Nephron (organoid): ENCODE measurements at regions not wholly inside any gene's neighbourhood (a gene's known extent, or its start where the extent isn't known, plus 50 kb on each side); places are given as distances from the start of the nearest gene placed in this dataset.

Experiments used
- H3K27ac Mint-ChIP-seq, 3 experiments: 2 replicates each; pipeline ENCODE4 v1.8.0; 2020; ENCODE audit warnings: mixed read lengths in 3 of 3, mild to moderate bottlenecking in 2 of 3, moderate library complexity in 1 of 3
- H3K27me3 Mint-ChIP-seq: 2 replicates; pipeline ENCODE4 v1.8.0; 2021; ENCODE audit warnings: low read depth, mild to moderate bottlenecking, moderate library complexity, mixed read lengths
- H3K36me3 Mint-ChIP-seq: 2 replicates; pipeline ENCODE4 v1.8.0; 2020; ENCODE audit warnings: low read depth, mixed read lengths
- H3K4me1 Mint-ChIP-seq: 2 replicates; pipeline ENCODE4 v1.8.0; 2020; ENCODE audit warnings: mixed read lengths
- H3K4me3 Mint-ChIP-seq, 3 experiments: 2 replicates each; pipeline ENCODE4 v1.8.0; 2020; ENCODE audit warnings: mild to moderate bottlenecking in 3 of 3, mixed read lengths in 3 of 3, moderate library complexity in 2 of 3
- H3K9me3 Mint-ChIP-seq: 2 replicates; pipeline ENCODE4 v1.8.0; 2020; ENCODE audit warnings: mixed read lengths
- TF ChIP-seq, protein P1 (sequence below), 3 experiments: fragments of 200-600 bp; sonication (generic); IDR thresholded peaks; one replicate each; pipeline ENCODE4 v1.5.0; 2021; ENCODE audit warnings: antibody characterized with exemption in 3 of 3; ENCODE audit not compliant: unreplicated experiment in 3 of 3

GRCh38 chr1:17941431-17942189 lies 166.0 kb upstream of the IGSF21 start:
- Mint-ChIP-seq H3K4me1 (no peaks in the 10 kb centered on the region), H3K9me3 (no peaks in the 10 kb centered on the region), H3K27me3 (peaks cover 29% of the 10 kb centered on the region), H3K36me3 (no peaks in the 10 kb centered on the region), H3K4me3 (no peak overlapping the region), H3K27ac (no peak overlapping the region)
- TF ChIP-seq, protein P1, sequence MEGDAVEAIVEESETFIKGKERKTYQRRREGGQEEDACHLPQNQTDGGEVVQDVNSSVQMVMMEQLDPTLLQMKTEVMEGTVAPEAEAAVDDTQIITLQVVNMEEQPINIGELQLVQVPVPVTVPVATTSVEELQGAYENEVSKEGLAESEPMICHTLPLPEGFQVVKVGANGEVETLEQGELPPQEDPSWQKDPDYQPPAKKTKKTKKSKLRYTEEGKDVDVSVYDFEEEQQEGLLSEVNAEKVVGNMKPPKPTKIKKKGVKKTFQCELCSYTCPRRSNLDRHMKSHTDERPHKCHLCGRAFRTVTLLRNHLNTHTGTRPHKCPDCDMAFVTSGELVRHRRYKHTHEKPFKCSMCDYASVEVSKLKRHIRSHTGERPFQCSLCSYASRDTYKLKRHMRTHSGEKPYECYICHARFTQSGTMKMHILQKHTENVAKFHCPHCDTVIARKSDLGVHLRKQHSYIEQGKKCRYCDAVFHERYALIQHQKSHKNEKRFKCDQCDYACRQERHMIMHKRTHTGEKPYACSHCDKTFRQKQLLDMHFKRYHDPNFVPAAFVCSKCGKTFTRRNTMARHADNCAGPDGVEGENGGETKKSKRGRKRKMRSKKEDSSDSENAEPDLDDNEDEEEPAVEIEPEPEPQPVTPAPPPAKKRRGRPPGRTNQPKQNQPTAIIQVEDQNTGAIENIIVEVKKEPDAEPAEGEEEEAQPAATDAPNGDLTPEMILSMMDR (IDR thresholded peaks at IDR 0.05; ENCODE audit: unreplicated experiment in 3 of 3), result no peak

DNA sequence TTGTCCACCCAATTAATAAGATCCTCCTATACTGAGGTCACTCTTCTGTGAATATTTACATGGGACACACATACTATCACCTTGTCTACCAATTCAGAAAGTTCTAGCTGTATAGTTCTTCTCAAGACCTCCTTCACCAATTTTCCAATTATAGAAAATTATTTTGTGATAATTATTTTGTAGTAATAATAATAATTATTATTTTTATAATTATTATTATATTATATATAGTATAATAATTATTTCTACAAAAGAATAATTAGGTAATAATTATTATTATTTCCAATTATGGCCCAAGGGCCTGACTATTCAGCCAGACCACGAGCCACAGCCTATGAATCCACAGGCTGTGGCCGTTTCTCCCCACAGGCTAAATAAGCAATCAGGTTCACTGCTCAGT lies 164.1 kb upstream of the IGSF21 start:
- H3K27me3 Mint-ChIP-seq, result peaks cover 30% of the 10 kb centered on the region
- no peaks in the 10 kb centered on the region for H3K9me3 Mint-ChIP-seq
- H3K27ac Mint-ChIP-seq, result no peak overlapping the region
- no peak overlapping the region for H3K4me3 Mint-ChIP-seq
- H3K36me3 Mint-ChIP-seq, result no peaks in the 10 kb centered on the region
- no peaks in the 10 kb centered on the region for H3K4me1 Mint-ChIP-seq
- TF ChIP-seq, protein P1 (IDR thresholded peaks at IDR 0.05; ENCODE audit: unreplicated experiment in 3 of 3), result no peak

- Mint-ChIP-seq H3K36me3 (no peaks in the 10 kb centered on the region), H3K4me3 (no peak overlapping the region), H3K9me3 (no peaks in the 10 kb centered on the region), H3K27ac (no peak overlapping the region), H3K4me1 (no peaks in the 10 kb centered on the region), H3K27me3 (peaks cover 31% of the 10 kb centered on the region)
- TF ChIP-seq, protein P1 (IDR thresholded peaks at IDR 0.05; ENCODE audit: unreplicated experiment in 3 of 3), result no peak
These were observed 163.0 kb upstream of the IGSF21 start for GRCh38 chr1:17944646-17945045.

DNA sequence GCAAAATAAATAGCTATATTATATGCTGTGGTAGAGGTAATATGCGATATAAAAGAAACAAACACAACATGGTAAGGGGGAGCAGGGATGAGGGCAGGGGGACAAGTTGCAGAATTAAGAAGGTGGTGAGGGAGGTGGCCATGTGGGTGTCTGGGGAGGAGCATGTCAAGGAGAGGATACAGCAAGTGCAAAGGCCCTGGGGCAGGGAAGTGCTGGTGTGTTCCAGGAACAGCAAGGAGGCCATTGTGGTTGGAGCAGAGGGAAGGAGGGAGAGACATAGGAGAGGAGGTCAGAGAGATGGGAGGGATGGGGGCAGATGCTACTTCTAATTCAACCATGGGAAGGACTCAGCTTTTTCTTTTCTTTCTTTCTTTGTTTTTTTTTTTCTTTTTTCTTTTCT lies 161.2 kb upstream of the IGSF21 start:
- Mint-ChIP-seq H3K4me3 (no peak overlapping the region), H3K4me1 (no peaks in the 10 kb centered on the region), H3K27ac (no peak overlapping the region), H3K27me3 (peaks cover 37% of the 10 kb centered on the region), H3K9me3 (no peaks in the 10 kb centered on the region), H3K36me3 (no peaks in the 10 kb centered on the region)
- TF ChIP-seq, protein P1 (IDR thresholded peaks at IDR 0.05; ENCODE audit: unreplicated experiment in 3 of 3), result no peak

GRCh38 chr1:17948594-17948993 lies 159.0 kb upstream of the IGSF21 start:
- no peaks in the 10 kb centered on the region for H3K36me3 Mint-ChIP-seq
- H3K4me1 Mint-ChIP-seq, result no peaks in the 10 kb centered on the region
- H3K27ac Mint-ChIP-seq, result no peak overlapping the region
- H3K27me3 Mint-ChIP-seq, result peaks cover 44% of the 10 kb centered on the region
- TF ChIP-seq, protein P1 (IDR thresholded peaks at IDR 0.05; ENCODE audit: unreplicated experiment in 3 of 3), result no peak
- no peaks in the 10 kb centered on the region for H3K9me3 Mint-ChIP-seq
- H3K4me3 Mint-ChIP-seq, result no peak overlapping the region

GRCh38 chr1:17949511-17949910 lies 158.1 kb upstream of the IGSF21 start:
- Mint-ChIP-seq H3K9me3 (no peaks in the 10 kb centered on the region), H3K4me1 (no peaks in the 10 kb centered on the region), H3K27ac (no peak overlapping the region), H3K36me3 (no peaks in the 10 kb centered on the region), H3K27me3 (peaks cover 46% of the 10 kb centered on the region), H3K4me3 (no peak overlapping the region)
- TF ChIP-seq, protein P1 (IDR thresholded peaks at IDR 0.05; ENCODE audit: unreplicated experiment in 3 of 3), result no peak
